ENCODE measurements at regions not wholly inside any gene's neighbourhood (a gene's known extent, or its start where the extent isn't known, plus 50 kb on each side); places are given as distances from the start of the nearest gene placed in this dataset.
"Not testable (repeated sequence)": the region's sequence is repeated elsewhere in the genome, so short reads cannot be mapped to it uniquely, and the experiment has no call there.

DNA sequence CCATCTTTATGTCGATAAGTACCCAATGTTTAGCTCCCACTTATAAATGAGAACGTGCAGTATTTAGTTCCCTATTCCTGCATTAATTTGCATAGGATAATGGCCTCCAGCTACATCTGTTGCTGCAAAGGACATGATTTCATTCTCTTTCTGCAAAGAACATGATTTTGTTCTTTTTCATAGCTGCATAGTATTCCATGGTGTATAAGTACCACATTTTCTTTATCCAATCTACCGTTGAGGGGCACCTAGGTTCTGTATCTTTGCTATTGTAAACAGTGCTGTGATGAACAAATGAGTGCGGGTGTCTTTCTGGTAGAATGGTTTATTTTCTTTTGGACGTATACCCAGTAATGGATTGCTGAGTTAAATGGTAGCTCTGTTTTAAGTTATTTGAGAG is 63.0 kb downstream of the HLX start:
- H3K4me2 ChIP-seq (ENCODE audit: low read length): no peak overlapping the region
- H3K36me3 ChIP-seq (ENCODE audit: insufficient read depth, low read length): no peaks in the 10 kb centered on the region
- H3K27me3 ChIP-seq (ENCODE audit: insufficient read depth, low read depth, low read length): no peaks in the 10 kb centered on the region
- H3F3A ChIP-seq (ENCODE audit: insufficient read depth, low read length, poor library complexity, severe bottlenecking): no peaks in the 10 kb centered on the region
- H3K9me2 ChIP-seq (ENCODE audit: insufficient read depth, low read length): no peaks in the 10 kb centered on the region
- H4K20me1 ChIP-seq (ENCODE audit: insufficient read depth): no peaks in the 10 kb centered on the region
- no peak overlapping the region for H2AFZ ChIP-seq (ENCODE audit: low read depth, low read length)
- H3K9me3 ChIP-seq (ENCODE audit: low read length): no peaks in the 10 kb centered on the region
- H3K27ac ChIP-seq (ENCODE audit: low read length): no peak overlapping the region
- TF ChIP-seq, protein P1, sequence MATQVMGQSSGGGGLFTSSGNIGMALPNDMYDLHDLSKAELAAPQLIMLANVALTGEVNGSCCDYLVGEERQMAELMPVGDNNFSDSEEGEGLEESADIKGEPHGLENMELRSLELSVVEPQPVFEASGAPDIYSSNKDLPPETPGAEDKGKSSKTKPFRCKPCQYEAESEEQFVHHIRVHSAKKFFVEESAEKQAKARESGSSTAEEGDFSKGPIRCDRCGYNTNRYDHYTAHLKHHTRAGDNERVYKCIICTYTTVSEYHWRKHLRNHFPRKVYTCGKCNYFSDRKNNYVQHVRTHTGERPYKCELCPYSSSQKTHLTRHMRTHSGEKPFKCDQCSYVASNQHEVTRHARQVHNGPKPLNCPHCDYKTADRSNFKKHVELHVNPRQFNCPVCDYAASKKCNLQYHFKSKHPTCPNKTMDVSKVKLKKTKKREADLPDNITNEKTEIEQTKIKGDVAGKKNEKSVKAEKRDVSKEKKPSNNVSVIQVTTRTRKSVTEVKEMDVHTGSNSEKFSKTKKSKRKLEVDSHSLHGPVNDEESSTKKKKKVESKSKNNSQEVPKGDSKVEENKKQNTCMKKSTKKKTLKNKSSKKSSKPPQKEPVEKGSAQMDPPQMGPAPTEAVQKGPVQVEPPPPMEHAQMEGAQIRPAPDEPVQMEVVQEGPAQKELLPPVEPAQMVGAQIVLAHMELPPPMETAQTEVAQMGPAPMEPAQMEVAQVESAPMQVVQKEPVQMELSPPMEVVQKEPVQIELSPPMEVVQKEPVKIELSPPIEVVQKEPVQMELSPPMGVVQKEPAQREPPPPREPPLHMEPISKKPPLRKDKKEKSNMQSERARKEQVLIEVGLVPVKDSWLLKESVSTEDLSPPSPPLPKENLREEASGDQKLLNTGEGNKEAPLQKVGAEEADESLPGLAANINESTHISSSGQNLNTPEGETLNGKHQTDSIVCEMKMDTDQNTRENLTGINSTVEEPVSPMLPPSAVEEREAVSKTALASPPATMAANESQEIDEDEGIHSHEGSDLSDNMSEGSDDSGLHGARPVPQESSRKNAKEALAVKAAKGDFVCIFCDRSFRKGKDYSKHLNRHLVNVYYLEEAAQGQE (IDR thresholded peaks at IDR 0.05; ENCODE audit: borderline replicate concordance): no peak
- TF ChIP-seq EZH2 (IDR thresholded peaks at IDR 0.05; ENCODE audit: borderline replicate concordance, insufficient read depth, low read length, poor library complexity, severe bottlenecking) (no peak), CTCF (IDR thresholded peaks at IDR 0.05; ENCODE audit: poor library complexity, severe bottlenecking) (no peak), EP300 (conservative IDR thresholded peaks at IDR 0.05; ENCODE audit: poor library complexity, severe bottlenecking) (no peak), POLR2AphosphoS5 (IDR thresholded peaks at IDR 0.05) (no peak), TAF1 (IDR thresholded peaks at IDR 0.05; ENCODE audit: low read depth) (no peak), SMC3 (conservative IDR thresholded peaks at IDR 0.05; ENCODE audit: poor library complexity) (no peak), MXI1 (conservative IDR thresholded peaks at IDR 0.05; ENCODE audit: poor library complexity, severe bottlenecking) (no peak), RAD21 (conservative IDR thresholded peaks at IDR 0.05) (no peak)
- H3K4me3 ChIP-seq (ENCODE audit: low read length): no peak overlapping the region
- H3K9ac ChIP-seq (ENCODE audit: low read length): no peak overlapping the region
- H3K79me2 ChIP-seq (replicated peaks; ENCODE audit: insufficient read depth, low read length): no peaks in the 10 kb centered on the region

DNA sequence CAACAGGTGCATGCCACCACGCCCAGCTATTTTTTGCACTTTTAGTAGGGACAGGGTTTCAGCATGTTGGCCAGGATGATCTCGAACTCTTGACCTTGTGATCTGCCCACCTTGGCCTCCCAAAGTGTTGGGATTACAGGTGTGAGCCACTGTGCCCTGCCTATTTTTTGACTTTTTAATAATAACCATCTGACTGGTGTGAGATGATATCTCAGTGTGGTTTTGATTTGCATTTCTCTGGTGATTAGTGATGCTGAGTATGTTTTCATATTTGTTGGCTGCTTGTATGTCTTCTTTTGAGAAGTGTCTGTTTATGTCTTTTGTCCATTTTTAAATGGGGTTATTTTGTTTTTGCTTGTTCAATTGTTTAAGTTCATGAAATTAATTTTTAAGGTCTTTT is 63.7 kb downstream of the HLX start:
- H3K4me3 ChIP-seq (ENCODE audit: low read length); H2AFZ ChIP-seq (ENCODE audit: low read depth, low read length); H3F3A ChIP-seq (ENCODE audit: insufficient read depth, low read length, poor library complexity, severe bottlenecking); H3K27me3 ChIP-seq (ENCODE audit: insufficient read depth, low read depth, low read length); H3K9ac ChIP-seq (ENCODE audit: low read length); H3K9me3 ChIP-seq (ENCODE audit: low read length); H3K9me2 ChIP-seq (ENCODE audit: insufficient read depth, low read length); H3K79me2 ChIP-seq (replicated peaks; ENCODE audit: insufficient read depth, low read length); H3K36me3 ChIP-seq (ENCODE audit: insufficient read depth, low read length); H4K20me1 ChIP-seq (ENCODE audit: insufficient read depth); H3K4me2 ChIP-seq (ENCODE audit: low read length); H3K27ac ChIP-seq (ENCODE audit: low read length): not testable (repeated sequence)

- H3F3A ChIP-seq (ENCODE audit: insufficient read depth, low read length, poor library complexity, severe bottlenecking): no peaks in the 10 kb centered on the region
- no peak overlapping the region for H3K27ac ChIP-seq (ENCODE audit: low read length)
- no peak for TF ChIP-seq MXI1 (conservative IDR thresholded peaks at IDR 0.05; ENCODE audit: poor library complexity, severe bottlenecking)
- TF ChIP-seq RAD21 (conservative IDR thresholded peaks at IDR 0.05): no peak
- TF ChIP-seq SMC3 (conservative IDR thresholded peaks at IDR 0.05; ENCODE audit: poor library complexity): no peak
- no peak for TF ChIP-seq EP300 (conservative IDR thresholded peaks at IDR 0.05; ENCODE audit: poor library complexity, severe bottlenecking)
- no peak for TF ChIP-seq CTCF (IDR thresholded peaks at IDR 0.05; ENCODE audit: poor library complexity, severe bottlenecking)
- TF ChIP-seq, protein P1 (IDR thresholded peaks at IDR 0.05; ENCODE audit: borderline replicate concordance): no peak
- no peak for TF ChIP-seq TAF1 (IDR thresholded peaks at IDR 0.05; ENCODE audit: low read depth)
- TF ChIP-seq POLR2AphosphoS5 (IDR thresholded peaks at IDR 0.05): no peak
- TF ChIP-seq EZH2 (IDR thresholded peaks at IDR 0.05; ENCODE audit: borderline replicate concordance, insufficient read depth, low read length, poor library complexity, severe bottlenecking): no peak
- no peaks in the 10 kb centered on the region for H3K79me2 ChIP-seq (replicated peaks; ENCODE audit: insufficient read depth, low read length)
- no peak overlapping the region for H3K4me2 ChIP-seq (ENCODE audit: low read length)
- no peaks in the 10 kb centered on the region for H3K27me3 ChIP-seq (ENCODE audit: insufficient read depth, low read depth, low read length)
- H3K4me3 ChIP-seq (ENCODE audit: low read length): no peak overlapping the region
- no peak overlapping the region for H2AFZ ChIP-seq (ENCODE audit: low read depth, low read length)
- H3K9ac ChIP-seq (ENCODE audit: low read length): no peak overlapping the region
- no peaks in the 10 kb centered on the region for H3K36me3 ChIP-seq (ENCODE audit: insufficient read depth, low read length)
- H3K9me2 ChIP-seq (ENCODE audit: insufficient read depth, low read length): no peaks in the 10 kb centered on the region
- H4K20me1 ChIP-seq (ENCODE audit: insufficient read depth): no peaks in the 10 kb centered on the region
- H3K9me3 ChIP-seq (ENCODE audit: low read length): no peaks in the 10 kb centered on the region
Measured at GRCh38 chr1:220943319-220943996, 64.2 kb downstream of the HLX start.
